ENCODE measurements at regions not wholly inside any gene's neighbourhood (a gene's known extent, or its start where the extent isn't known, plus 50 kb on each side); places are given as distances from the start of the nearest gene placed in this dataset.
"Not testable (repeated sequence)": the region's sequence is repeated elsewhere in the genome, so short reads cannot be mapped to it uniquely, and the experiment has no call there.

DNA sequence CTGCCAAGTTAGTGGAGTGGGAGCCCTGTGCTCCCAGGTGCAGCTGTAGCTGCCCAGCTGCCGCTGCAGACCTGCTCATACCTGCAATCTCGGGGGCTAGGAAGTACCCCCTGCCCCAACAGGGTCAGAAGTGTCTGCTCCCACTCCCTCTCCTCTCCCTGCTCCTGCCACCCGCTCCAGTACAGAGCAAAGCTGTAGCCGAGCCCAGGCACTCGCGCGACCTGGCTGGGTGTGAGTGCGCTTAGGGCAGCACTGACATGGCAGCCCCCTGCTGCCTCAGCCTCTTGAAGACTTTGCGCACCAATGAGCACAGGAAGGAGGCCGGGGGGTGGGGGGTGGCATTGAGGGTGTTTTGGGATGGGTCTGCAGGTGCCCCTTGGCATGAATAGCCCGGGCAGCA lies 1951.4 kb downstream of the SUCLG1 start:
- DNase-seq (ENCODE audit: low spot score): no peak

DNA sequence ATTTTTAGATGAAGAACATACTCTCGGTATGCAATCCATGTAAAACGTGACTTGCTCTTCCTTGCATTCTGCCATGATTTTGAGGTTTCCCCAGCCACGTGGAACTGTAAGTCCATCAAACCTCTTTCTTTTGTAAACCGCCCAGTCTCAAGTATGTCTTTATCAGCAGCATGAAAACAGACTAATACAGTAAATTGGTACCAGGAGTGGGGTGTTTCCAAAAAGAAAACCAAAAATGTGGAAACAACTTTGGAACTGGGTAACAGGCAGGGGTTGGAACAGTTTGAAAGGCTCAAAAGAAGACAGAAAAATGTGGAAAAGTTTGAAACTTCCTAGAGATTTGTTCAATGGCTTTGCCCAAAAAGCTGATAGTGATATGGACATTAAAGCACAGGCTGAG lies 1957.9 kb downstream of the SUCLG1 start:
- DNase-seq (ENCODE audit: low spot score): no peak

DNA sequence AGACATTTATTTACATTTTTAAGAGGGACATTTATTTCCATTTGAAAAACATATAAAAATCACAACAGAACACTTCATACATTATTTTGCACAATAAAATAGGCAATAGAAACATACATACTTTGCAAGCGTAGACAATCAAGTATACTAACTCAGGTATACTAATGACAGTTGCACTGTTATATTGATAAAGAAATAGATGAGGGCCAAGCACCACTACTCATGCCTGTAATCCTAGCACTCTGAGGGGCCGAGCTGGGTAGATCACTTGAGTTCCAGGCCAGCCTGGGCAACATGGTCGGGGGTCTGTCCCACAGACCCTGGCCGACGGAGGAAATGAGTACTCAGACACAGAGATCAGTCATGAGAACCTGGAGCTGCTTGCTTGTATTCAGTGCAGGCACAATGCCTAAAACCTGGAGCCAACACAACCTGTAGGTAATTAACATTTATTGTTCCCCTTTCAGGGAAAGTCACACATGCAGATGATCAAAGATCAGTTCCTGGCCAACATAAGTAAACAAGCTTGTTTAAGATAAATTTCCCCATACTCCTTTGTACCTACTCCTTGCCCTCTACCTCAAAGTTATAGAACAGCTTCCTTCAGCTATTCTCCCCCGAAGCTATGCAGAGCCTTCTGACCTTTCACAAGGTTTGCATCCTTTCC lies 1960.2 kb downstream of the SUCLG1 start:
- DNase-seq (ENCODE audit: low spot score): no peak

DNA sequence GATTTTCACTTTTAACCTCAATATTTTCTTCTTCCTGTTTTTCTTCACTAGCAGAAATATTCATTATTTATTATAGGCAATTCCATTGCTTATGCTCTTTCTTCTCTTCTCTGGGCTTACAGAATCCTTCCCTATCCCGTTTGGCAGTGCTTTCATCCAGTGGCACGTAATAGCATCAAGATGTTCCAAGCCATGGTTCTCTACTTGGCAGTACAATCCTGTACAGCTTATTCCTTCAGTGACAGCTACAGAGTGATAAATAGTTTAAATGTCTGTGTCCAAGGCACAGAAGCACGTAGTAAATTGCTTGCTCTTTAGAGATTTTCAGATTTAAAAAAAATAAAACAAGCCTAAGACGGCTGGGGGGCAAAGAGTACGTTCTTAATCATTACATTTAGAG lies 1964.3 kb downstream of the SUCLG1 start:
- DNase-seq (ENCODE audit: low spot score): no peak

DNA sequence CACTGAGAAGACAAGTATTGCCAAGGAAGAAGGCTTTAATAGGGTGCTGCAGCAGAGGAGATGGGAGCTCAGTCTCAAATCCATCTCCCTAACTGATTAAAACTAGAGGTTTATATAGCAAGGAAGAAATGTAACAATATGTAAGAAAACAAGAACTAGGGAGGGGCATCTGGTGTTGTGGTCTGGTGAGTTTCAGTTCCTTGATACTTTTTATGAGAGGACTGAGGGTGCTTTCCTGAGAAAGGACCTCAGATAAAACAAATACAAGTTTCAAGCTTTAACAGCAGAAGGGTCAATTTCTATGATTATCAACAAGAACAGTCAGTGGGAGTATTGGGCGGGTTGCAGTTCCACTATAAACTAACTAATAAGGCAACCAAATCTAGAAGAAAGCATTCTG lies 1967.5 kb downstream of the SUCLG1 start:
- DNase-seq (ENCODE audit: low spot score): no peak

DNA sequence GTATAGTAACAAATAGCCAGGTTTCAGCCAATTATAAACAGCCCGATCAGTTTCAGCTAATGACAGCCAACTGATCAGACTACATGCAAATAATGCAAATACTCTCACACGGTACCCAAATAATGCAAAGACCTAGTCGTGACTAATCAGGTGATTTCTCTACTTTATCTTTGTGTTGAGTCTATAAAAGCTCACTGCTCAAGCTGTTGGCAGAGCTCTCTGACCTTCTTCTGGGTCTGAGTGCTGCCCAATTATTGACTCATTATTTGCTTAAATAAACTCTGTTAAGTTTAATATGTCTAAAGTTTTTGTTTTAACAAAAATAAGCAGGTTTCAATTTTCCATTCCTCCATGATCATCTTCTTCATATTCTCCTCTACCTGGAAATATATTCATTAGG lies 1971.7 kb downstream of the SUCLG1 start:
- no peak for DNase-seq (ENCODE audit: low spot score)

DNA sequence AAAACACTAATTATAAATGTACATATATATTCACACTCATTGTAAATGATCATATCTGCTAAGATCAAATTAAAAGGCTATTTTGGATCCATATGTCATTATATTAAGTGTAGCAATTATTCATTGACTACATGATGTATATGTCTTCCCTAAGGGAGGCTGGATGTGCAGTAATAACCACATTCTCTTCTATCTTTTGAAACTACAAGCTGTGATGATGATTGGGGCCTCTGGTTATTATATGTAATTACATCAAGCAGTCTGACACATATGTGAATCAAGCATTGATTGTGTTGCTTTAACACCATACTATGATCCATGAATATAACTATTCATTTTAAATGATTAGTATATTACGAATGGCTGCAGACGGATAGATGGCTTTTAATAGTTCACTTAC lies 1973.4 kb downstream of the SUCLG1 start:
- no peak for DNase-seq (ENCODE audit: low spot score)

DNA sequence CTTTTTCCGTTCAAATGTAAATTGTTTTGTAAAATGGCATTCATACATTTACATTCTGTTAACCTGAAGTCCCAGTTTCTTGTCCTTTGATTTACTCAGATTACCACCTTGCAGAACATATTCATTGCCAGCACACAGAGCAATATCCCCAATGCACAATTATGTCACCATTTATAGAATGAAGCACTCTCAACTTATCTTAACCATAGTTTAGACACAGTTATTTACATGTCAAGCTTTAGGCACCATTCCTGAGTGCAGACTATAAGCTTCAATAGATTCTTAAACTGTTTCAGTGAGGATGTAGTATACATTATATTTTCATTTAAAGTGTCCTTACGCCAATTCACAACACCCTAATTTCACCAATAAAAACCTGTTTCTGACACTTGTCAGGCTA lies 1977.9 kb downstream of the SUCLG1 start:
- DNase-seq (ENCODE audit: low spot score): no peak

DNA sequence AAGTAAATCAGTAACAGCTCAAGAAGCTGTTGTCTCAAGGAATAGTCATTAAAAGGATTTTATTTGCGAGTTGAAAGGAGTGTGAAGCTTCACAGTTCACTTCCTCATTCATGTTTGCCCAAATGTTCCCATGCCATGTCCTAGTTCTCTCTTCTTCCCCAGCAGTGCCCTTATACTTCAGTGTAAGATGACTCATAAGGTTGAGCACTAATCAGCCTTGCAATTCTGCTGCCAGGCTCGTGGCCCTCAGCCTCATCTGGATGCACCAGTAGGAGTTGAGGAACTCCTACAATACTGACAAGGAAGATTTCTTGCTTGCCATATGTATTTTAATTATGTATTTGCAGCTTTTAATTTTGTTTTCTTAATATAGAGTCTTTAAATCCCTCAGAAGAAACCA lies 1980.4 kb downstream of the SUCLG1 start:
- DNase-seq (ENCODE audit: low spot score): no peak

DNA sequence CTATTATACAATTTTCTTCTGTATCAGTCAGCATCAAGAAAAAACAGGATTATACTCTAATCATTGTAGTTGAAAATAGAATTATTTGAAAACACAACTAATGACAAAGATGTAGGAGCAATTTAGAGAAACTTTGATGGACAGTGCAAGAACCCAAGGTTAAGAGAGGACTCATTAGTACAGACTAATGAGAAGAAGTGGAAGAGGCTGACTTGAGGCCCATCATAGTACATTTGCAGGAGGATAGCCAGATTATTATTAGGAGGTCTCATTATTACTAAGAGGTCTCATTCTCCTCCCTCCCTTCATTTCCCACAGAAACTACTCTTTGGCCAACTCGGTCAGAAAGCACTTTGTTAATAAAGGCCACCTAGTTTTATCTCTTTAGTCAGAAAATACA lies 1983.0 kb downstream of the SUCLG1 start:
- no peak for DNase-seq (ENCODE audit: low spot score)

GRCh38 chr2:82428251-82428650 lies 2030.8 kb downstream of the SUCLG1 start:
- DNase-seq (ENCODE audit: low spot score): no peak

- no peak for DNase-seq (ENCODE audit: low spot score)
These were observed 2047.1 kb downstream of the SUCLG1 start for GRCh38 chr2:82412021-82412420.

DNA sequence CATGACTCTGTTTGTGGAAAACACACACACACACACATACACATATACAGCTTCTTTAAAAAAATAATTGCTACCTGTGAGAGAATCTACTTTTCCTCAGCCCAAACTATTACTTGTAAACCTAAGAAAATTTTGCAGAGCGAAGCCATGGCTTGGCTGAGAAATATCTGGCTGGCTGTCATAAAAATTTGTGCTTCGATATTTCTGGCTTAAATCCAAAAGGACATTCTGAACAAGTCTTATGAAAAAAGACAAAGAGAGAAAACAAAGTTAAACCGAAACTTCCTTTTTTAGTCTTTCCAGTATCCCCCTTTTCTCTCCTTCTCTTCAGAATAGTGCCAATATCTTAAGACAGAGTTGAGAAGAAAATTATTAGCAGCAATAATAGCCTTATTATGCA lies 2048.0 kb downstream of the SUCLG1 start:
- no peak for DNase-seq (ENCODE audit: low spot score)

- no peak for DNase-seq (ENCODE audit: low spot score)
These were observed 2063.5 kb downstream of the SUCLG1 start for GRCh38 chr2:82395531-82395930.

GRCh38 chr2:82391386-82391785 lies 2067.7 kb downstream of the SUCLG1 start:
- no peak for DNase-seq (ENCODE audit: low spot score)

DNA sequence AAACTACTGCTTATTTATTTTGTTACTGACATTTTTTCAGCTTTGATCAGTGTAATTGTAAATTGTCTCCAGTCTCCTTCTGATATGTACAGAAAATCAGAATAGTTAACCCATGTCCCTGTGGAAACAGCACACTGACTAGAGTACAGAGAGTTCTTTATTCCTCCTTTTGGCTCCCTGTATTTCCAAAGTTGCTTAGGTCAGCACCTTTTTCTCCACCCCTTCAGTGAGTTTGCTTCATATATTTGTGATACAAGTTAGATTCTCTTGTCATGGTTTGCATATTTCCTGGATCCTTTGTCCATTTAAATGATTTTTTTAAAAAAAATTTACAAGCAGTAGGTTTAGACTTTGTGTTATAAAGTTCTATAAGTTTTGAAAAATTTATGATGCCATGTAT lies 2051.1 kb upstream of the LRRTM1 start:
- DNase-seq (ENCODE audit: low spot score): no peak

- no peak for DNase-seq (ENCODE audit: low spot score)
These were observed 2041.4 kb upstream of the LRRTM1 start for GRCh38 chr2:82345910-82346309.

GRCh38 chr2:82344670-82345069 lies 2040.1 kb upstream of the LRRTM1 start:
- DNase-seq (ENCODE audit: low spot score): no peak

DNA sequence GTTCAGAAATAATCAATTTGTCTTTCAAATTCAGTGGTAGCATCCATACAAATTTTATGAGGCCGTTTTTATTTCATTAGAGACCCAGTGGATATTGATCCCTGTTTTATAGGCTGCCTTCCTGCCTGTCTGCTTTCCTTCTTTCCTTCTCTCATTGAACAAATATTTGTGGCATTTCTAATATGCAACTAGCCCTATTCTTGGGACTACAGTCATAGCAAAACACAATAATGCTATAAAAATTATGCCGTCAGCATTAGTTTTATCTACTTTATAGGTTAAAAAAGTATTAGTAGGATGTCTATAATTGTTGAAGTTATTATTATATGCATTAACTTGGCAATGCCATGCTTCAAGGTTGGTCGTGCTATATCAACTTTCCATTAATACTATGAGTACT lies 2037.8 kb upstream of the LRRTM1 start:
- DNase-seq (ENCODE audit: low spot score): no peak

DNA sequence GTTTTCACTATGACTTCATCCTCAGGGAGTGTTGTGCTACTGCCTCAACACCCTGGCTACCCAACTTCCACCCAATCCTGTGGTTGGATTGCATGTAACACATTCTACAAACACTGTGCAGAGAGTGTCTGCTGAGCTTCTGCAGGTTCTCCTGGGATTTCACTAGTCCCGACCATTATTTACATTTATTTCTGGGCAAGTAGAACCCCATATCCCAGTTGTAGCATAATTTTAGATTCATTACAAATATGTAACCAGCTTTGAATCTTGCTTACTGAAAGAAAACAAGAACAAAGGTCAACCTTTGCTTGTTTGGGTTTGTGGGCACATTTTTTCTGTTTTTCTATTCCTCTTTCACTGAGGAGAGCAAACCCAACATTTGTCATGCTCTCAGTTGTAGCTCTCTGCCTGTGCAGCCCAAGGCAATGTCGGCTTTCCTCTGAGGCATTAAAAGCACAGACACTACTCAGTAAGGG lies 2036.1 kb upstream of the LRRTM1 start:
- no peak for DNase-seq (ENCODE audit: low spot score)

DNA sequence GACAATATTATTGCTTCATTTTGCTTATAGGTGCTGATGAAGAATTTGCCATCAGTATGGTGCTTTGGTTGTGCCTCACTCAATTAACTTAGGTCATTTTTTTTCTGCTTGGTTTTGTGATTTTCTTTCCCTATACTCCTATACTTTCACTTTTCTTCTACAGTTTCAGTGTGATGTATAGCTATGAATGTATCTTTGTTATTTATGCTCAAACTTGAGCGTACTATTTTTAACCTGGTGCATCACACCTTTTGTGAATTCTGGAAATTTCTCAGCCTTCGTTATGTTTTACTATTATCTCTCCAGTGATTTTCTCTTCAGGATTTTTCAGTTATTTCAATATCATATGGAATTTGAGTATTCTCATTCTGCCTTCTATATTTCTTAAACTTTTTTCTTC lies 2035.3 kb upstream of the LRRTM1 start:
- DNase-seq (ENCODE audit: low spot score): no peak

DNA sequence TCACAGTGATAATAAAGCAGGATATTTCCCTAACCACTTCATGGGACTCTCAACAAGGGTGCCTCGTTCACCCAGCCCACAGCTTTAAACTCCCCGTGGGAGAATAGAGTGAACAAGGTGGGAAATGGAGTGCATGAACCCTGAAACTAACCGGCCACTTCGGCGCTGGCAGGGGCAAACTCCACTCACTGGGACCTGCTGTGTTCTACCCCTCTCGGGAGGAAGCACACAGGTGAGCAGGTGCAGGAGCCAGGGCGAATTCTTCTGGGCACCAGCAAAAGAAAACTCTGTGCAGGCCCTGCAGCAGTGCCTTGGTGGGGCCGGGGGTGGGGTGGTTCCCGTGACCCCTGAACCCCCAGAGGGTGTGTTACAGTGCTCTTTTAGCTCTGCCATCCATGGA lies 2029.1 kb upstream of the LRRTM1 start:
- no peak for DNase-seq (ENCODE audit: low spot score)

- no peak for DNase-seq (ENCODE audit: low spot score)
These were observed 2025.6 kb upstream of the LRRTM1 start for GRCh38 chr2:82330155-82330554.

GRCh38 chr2:82326180-82326767 lies 2021.7 kb upstream of the LRRTM1 start:
- DNase-seq (ENCODE audit: low spot score): not testable (repeated sequence)

All from AG08396 (cell line).